Mesendoderm (in vitro differentiated cells): ENCODE measurements at regions not wholly inside any gene's neighbourhood (a gene's known extent, or its start where the extent isn't known, plus 50 kb on each side); places are given as distances from the start of the nearest gene placed in this dataset.
"Not testable (repeated sequence)": the region's sequence is repeated elsewhere in the genome, so short reads cannot be mapped to it uniquely, and the experiment has no call there.

Experiments
- DNase-seq: peaks from one replicate; pipeline ENCODE4 v3.0.0; 2013
- H2AK5ac ChIP-seq: 2 replicates; pipeline ENCODE4 v1.6.1; 2013; ENCODE audit warnings: low read length, inconsistent platforms
- H2BK120ac ChIP-seq: 2 replicates; pipeline ENCODE4 v1.6.1; 2013; ENCODE audit warnings: low read depth, mild to moderate bottlenecking, low read length, moderate library complexity, mixed read lengths
- H2BK15ac ChIP-seq: replicated peaks from 2 replicates; pipeline ENCODE4 v1.6.1; 2013; ENCODE audit warnings: low read depth, mild to moderate bottlenecking, moderate library complexity
- H2BK5ac ChIP-seq: 2 replicates; pipeline ENCODE4 v1.6.1; 2013; ENCODE audit warnings: low read length, inconsistent platforms
- H3K18ac ChIP-seq: 2 replicates; pipeline ENCODE4 v1.6.1; 2013; ENCODE audit warnings: mild to moderate bottlenecking, low read length, mixed read lengths
- H3K23ac ChIP-seq: one replicate; pipeline ENCODE4 v1.6.1; 2013; ENCODE audit warnings: low read length
- H3K27ac ChIP-seq: 2 replicates; pipeline ENCODE4 v1.5.1; 2013; ENCODE audit warnings: low read depth, mild to moderate bottlenecking, inconsistent platforms, low read length, moderate library complexity
- H3K27me3 ChIP-seq: 2 replicates; pipeline ENCODE4 v1.6.1; 2013; ENCODE audit warnings: low read length, control low read depth, mild to moderate bottlenecking, inconsistent platforms; ENCODE audit not compliant: insufficient read depth, poor library complexity
- H3K36me3 ChIP-seq: 2 replicates; pipeline ENCODE4 v1.6.1; 2013; ENCODE audit warnings: low read length, inconsistent platforms; ENCODE audit not compliant: control insufficient read depth, insufficient read depth
- H3K4ac ChIP-seq: one replicate; pipeline ENCODE4 v1.6.1; 2013; ENCODE audit warnings: low read depth, mild to moderate bottlenecking, low read length, moderate library complexity
- H3K4me1 ChIP-seq: 2 replicates; pipeline ENCODE4 v1.6.1; 2013; ENCODE audit warnings: low read depth, low read length, inconsistent platforms; ENCODE audit not compliant: control insufficient read depth
- H3K4me2 ChIP-seq: 2 replicates; pipeline ENCODE4 v1.6.1; 2013; ENCODE audit warnings: low read length
- H3K4me3 ChIP-seq: 2 replicates; pipeline ENCODE4 v1.5.1; 2013; ENCODE audit warnings: mild to moderate bottlenecking, low read length
- H3K56ac ChIP-seq: one replicate; pipeline ENCODE4 v1.6.1; 2013; ENCODE audit warnings: low read length
- H3K79me1 ChIP-seq: 2 replicates; pipeline ENCODE4 v1.6.1; 2013; ENCODE audit warnings: low read length, inconsistent platforms
- H3K79me2 ChIP-seq: 2 replicates; pipeline ENCODE4 v1.6.1; 2013; ENCODE audit warnings: mild to moderate bottlenecking, low read length; ENCODE audit not compliant: control insufficient read depth, insufficient read depth
- H3K9ac ChIP-seq: 2 replicates; pipeline ENCODE4 v1.6.1; 2013; ENCODE audit warnings: low read length, inconsistent platforms
- H4K5ac ChIP-seq: one replicate; pipeline ENCODE4 v1.6.1; 2013; ENCODE audit warnings: low read length
- H4K8ac ChIP-seq: one replicate; pipeline ENCODE4 v1.6.1; 2013; ENCODE audit warnings: low read depth, mild to moderate bottlenecking, control low read depth, low read length, moderate library complexity
- WGBS: extraction: QIAGEN DNeasy Blood & Tissue Kit; methylation state at CpG from one replicate; pipeline ENCODE4 v1.1.7; 2013; ENCODE audit warnings: low lambda C conversion rate, missing lambda C conversion rate; ENCODE audit not compliant: insufficient coverage; ENCODE audit errors: extremely low coverage; 5-methylcytosine and 5-hydroxymethylcytosine counted together

- not testable (repeated sequence) for DNase-seq, H3K9ac ChIP-seq, H3K79me2 ChIP-seq, H3K18ac ChIP-seq, H3K56ac ChIP-seq, H4K8ac ChIP-seq, H3K79me1 ChIP-seq, H3K4me2 ChIP-seq, H3K36me3 ChIP-seq, H4K5ac ChIP-seq, H3K27ac ChIP-seq, H2BK15ac ChIP-seq, H3K23ac ChIP-seq, H2BK5ac ChIP-seq, H3K27me3 ChIP-seq, H3K4me1 ChIP-seq, H3K4me3 ChIP-seq, H2AK5ac ChIP-seq, H3K4ac ChIP-seq, H2BK120ac ChIP-seq
- no CpG with 5 or more reads among the region's 3 CpGs for WGBS
Observed at GRCh38 chr17:43345515-43345914, 53.3 kb upstream of the ARL4D start.

- Histone ChIP-seq H4K5ac (no peak overlapping the region), H3K4me1 (no peaks in the 10 kb centered on the region), H3K27me3 (no peaks in the 10 kb centered on the region), H4K8ac (no peak overlapping the region), H2BK120ac (no peak overlapping the region), H2BK15ac (no peak overlapping the region), H3K36me3 (no peaks in the 10 kb centered on the region), H2AK5ac (no peak overlapping the region), H3K79me1 (no peaks in the 10 kb centered on the region), H3K79me2 (no peaks in the 10 kb centered on the region), H3K27ac (no peak overlapping the region), H3K4me2 (no peak overlapping the region), H3K4ac (no peak overlapping the region), H3K18ac (no peak overlapping the region), H3K9ac (no peak overlapping the region), H2BK5ac (no peak overlapping the region), H3K56ac (no peak overlapping the region), H3K4me3 (no peak overlapping the region), H3K23ac (no peak overlapping the region)
- no peak for DNase-seq
- 100% methylated on average over 1 of the region's 6 CpGs for WGBS
Observed at GRCh38 chr17:43344685-43345084, 54.1 kb upstream of the ARL4D start.

GRCh38 chr17:43342589-43342890 is 56.3 kb upstream of the ARL4D start:
- no peak overlapping the region for H3K4ac ChIP-seq
- no peak for DNase-seq
- H2AK5ac ChIP-seq: no peak overlapping the region
- no peak overlapping the region for H3K27ac ChIP-seq
- H3K79me1 ChIP-seq: no peaks in the 10 kb centered on the region
- no peak overlapping the region for H3K4me3 ChIP-seq
- no CpG with 5 or more reads among the region's 5 CpGs for WGBS
- peaks cover 2% of the 10 kb centered on the region for H3K4me1 ChIP-seq
- no peak overlapping the region for H4K8ac ChIP-seq
- H3K36me3 ChIP-seq: no peaks in the 10 kb centered on the region
- H2BK5ac ChIP-seq: no peak overlapping the region
- H3K18ac ChIP-seq: no peak overlapping the region
- H2BK120ac ChIP-seq: no peak overlapping the region
- no peaks in the 10 kb centered on the region for H3K79me2 ChIP-seq
- no peaks in the 10 kb centered on the region for H3K27me3 ChIP-seq
- no peak overlapping the region for H4K5ac ChIP-seq
- H2BK15ac ChIP-seq: no peak overlapping the region
- no peak overlapping the region for H3K23ac ChIP-seq
- H3K4me2 ChIP-seq: no peak overlapping the region
- no peak overlapping the region for H3K9ac ChIP-seq
- no peak overlapping the region for H3K56ac ChIP-seq

- no peak overlapping the region for H4K5ac ChIP-seq
- no peaks in the 10 kb centered on the region for H3K36me3 ChIP-seq
- H2BK120ac ChIP-seq: no peak overlapping the region
- no peak overlapping the region for H3K9ac ChIP-seq
- no peak overlapping the region for H4K8ac ChIP-seq
- H3K27ac ChIP-seq: peak overlapping the region; percentile 25
- H3K4me3 ChIP-seq: no peak overlapping the region
- H2BK15ac ChIP-seq: no peak overlapping the region
- H3K79me1 ChIP-seq: no peaks in the 10 kb centered on the region
- H3K4ac ChIP-seq: no peak overlapping the region
- no peaks in the 10 kb centered on the region for H3K79me2 ChIP-seq
- no peak overlapping the region for H3K23ac ChIP-seq
- no peak for DNase-seq
- H3K18ac ChIP-seq: no peak overlapping the region
- no CpG with 5 or more reads among the region's 7 CpGs for WGBS
- H3K27me3 ChIP-seq: no peaks in the 10 kb centered on the region
- no peak overlapping the region for H2AK5ac ChIP-seq
- H3K56ac ChIP-seq: no peak overlapping the region
- H3K4me1 ChIP-seq: peaks cover 2% of the 10 kb centered on the region
- H3K4me2 ChIP-seq: no peak overlapping the region
- H2BK5ac ChIP-seq: no peak overlapping the region
Observed at GRCh38 chr17:43341715-43342588, 56.8 kb upstream of the ARL4D start.

- H3K4me3 ChIP-seq: no peak overlapping the region
- H2BK15ac ChIP-seq: no peak overlapping the region
- H3K4me2 ChIP-seq: no peak overlapping the region
- no peak overlapping the region for H3K4ac ChIP-seq
- no peak overlapping the region for H3K23ac ChIP-seq
- no peak overlapping the region for H2BK5ac ChIP-seq
- H4K8ac ChIP-seq: no peak overlapping the region
- no peak overlapping the region for H3K56ac ChIP-seq
- peak; percentile 41 for DNase-seq
- no peak overlapping the region for H3K9ac ChIP-seq
- no peaks in the 10 kb centered on the region for H3K79me2 ChIP-seq
- H3K36me3 ChIP-seq: no peaks in the 10 kb centered on the region
- WGBS: no CpG with 5 or more reads among the region's 11 CpGs
- peaks cover 2% of the 10 kb centered on the region for H3K4me1 ChIP-seq
- no peaks in the 10 kb centered on the region for H3K27me3 ChIP-seq
- no peaks in the 10 kb centered on the region for H3K79me1 ChIP-seq
- no peak overlapping the region for H3K18ac ChIP-seq
- no peak overlapping the region for H2AK5ac ChIP-seq
- H3K27ac ChIP-seq: no peak overlapping the region
- no peak overlapping the region for H4K5ac ChIP-seq
- H2BK120ac ChIP-seq: no peak overlapping the region
Observed at GRCh38 chr17:43338886-43339516, 59.8 kb upstream of the ARL4D start.
